Stimulated activated CD4-positive, alpha-beta T cell treated with anti-CD3 and anti-CD28 coated beads, Interleukin-15, amount 100 ng/mL, for 24 hours (primary cell): ENCODE measurements at regions not wholly inside any gene's neighbourhood (a gene's known extent, or its start where the extent isn't known, plus 50 kb on each side); places are given as distances from the start of the nearest gene placed in this dataset.
A peak's percentile ranks its signal among the peaks of the same experiment; 100 is the strongest.
"Not testable (repeated sequence)": the region's sequence is repeated elsewhere in the genome, so short reads cannot be mapped to it uniquely, and the experiment has no call there.

Source experiments
- DNase-seq: peaks from one replicate; pipeline ENCODE4 v3.0.0-alpha.2; 2020

DNA sequence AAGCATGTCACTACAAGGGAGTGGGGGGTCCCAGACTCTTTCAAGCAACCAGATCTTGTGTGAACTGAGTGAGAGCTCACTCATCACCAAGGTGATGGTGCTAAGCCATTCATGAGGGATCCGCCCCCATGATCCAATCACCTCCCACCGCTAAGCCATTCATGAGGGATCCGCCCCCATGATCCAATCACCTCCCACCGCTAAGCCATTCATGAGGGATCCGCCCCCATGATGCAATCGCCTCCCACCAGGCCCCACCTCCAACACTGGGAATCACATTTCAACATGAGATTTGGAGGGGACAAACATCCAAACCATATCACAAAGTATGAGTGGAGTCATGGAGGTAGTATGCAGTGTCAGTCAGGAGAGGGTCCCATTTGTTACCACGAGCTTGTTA, 64.8 kb upstream of the PROKR2 start:
- not testable (repeated sequence) for DNase-seq

GRCh38 chr20:5377484-5377883, 60.7 kb upstream of the PROKR2 start:
- no peak for DNase-seq

GRCh38 chr20:5376228-5376627, 59.5 kb upstream of the PROKR2 start:
- DNase-seq: no peak

DNA sequence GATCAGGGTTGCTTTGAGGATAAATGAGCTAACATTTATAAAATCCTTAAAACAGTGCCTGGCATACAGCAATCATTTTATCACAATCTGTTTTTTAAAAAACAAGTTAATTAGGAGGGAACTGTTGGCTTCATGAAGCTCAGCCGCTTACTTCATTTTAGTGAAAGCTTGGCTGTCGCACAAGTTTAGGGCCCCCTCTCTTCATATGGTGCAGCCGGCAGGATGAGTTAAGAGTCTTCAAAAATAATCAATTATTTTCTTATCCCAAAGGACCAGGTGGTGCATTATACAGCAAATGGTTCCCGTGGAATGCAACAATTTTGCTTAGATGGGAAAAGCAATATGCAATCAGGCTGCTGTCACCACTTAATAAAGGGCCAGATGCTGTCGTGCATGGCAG, 57.4 kb upstream of the PROKR2 start:
- DNase-seq: no peak

DNA sequence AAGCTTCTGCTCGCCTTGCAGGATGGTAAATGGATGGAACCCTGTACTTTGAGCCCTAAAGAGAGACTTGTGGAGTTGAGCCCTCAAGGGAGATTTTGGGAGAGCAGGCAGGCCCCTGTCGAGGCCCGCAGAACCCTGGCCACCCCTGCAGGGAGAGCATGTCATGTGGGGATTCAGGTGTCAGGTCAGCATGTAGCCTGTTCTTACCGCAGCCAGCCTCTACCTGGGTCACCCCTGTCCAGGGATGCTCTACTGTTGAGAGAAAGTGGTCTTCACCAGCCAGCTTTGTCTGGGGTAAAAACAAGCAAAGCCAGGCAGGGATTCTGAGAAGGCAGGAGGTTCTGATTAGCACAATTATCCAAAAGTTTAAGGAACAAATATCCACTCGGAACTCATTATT, 55.6 kb upstream of the PROKR2 start:
- no peak for DNase-seq

GRCh38 chr20:5369629-5370028, 52.9 kb upstream of the PROKR2 start:
- peak; percentile 30 for DNase-seq
